ENCODE measurements at regions not wholly inside any gene's neighbourhood (a gene's known extent, or its start where the extent isn't known, plus 50 kb on each side); places are given as distances from the start of the nearest gene placed in this dataset.

- DNase-seq (ENCODE audit: low spot score) (no peak), ATAC-seq (no peak)
- H3K4me1 Mint-ChIP-seq: peaks cover 12% of the 10 kb centered on the region
- no peak overlapping the region for H3K4me3 Mint-ChIP-seq
- ChIA-PET POLR2A (no interaction called here), CTCF (interaction anchor here (0.6 to 5.3 kb wide), 15 partner anchors 12 to 895 kb away, joined by 3 to 50 read pairs (median 3); no protein-coding TSS in a partner anchor)
- H3K36me3 Mint-ChIP-seq: no peaks in the 10 kb centered on the region
- H3K27me3 Mint-ChIP-seq (ENCODE audit: low read depth): peaks cover 11% of the 10 kb centered on the region
- no peaks in the 10 kb centered on the region for H3K9me3 Mint-ChIP-seq
- TF ChIP-seq SOX15 (CRISPR knock-in tag; IDR thresholded peaks at IDR 0.05) (no peak), ZNF121 (CRISPR knock-in tag; IDR thresholded peaks at IDR 0.05) (no peak), GABPB1 (CRISPR knock-in tag; IDR thresholded peaks at IDR 0.05) (no peak), GRHL2 (CRISPR knock-in tag; IDR thresholded peaks at IDR 0.05; ENCODE audit: insufficient replicate concordance, severe bottlenecking) (no peak), ELF4 (CRISPR knock-in tag; IDR thresholded peaks at IDR 0.05; ENCODE audit: low read depth) (no peak), PRRX2 (CRISPR knock-in tag; IDR thresholded peaks at IDR 0.05) (no peak), EMX1 (CRISPR knock-in tag; IDR thresholded peaks at IDR 0.05) (no peak), NFATC4 (CRISPR knock-in tag; IDR thresholded peaks at IDR 0.05) (no peak), ZNF671 (CRISPR knock-in tag; IDR thresholded peaks at IDR 0.05) (no peak), CBFB (CRISPR knock-in tag; IDR thresholded peaks at IDR 0.05; ENCODE audit: low read depth) (no peak), TP53 (CRISPR knock-in tag; IDR thresholded peaks at IDR 0.05) (no peak), PREB (CRISPR knock-in tag; IDR thresholded peaks at IDR 0.05; ENCODE audit: borderline replicate concordance) (no peak), ZNF317 (CRISPR knock-in tag; IDR thresholded peaks at IDR 0.05; ENCODE audit: borderline replicate concordance, low read depth) (no peak)
- TF ChIP-seq, protein P1, sequence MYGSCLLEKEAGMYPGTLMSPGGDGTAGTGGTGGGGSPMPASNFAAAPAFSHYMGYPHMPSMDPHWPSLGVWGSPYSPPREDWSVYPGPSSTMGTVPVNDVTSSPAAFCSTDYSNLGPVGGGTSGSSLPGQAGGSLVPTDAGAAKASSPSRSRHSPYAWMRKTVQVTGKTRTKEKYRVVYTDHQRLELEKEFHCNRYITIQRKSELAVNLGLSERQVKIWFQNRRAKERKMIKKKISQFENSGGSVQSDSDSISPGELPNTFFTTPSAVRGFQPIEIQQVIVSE (CRISPR knock-in tag; IDR thresholded peaks at IDR 0.05; ENCODE audit: borderline replicate concordance): no peak
- TF ChIP-seq, protein P2, sequence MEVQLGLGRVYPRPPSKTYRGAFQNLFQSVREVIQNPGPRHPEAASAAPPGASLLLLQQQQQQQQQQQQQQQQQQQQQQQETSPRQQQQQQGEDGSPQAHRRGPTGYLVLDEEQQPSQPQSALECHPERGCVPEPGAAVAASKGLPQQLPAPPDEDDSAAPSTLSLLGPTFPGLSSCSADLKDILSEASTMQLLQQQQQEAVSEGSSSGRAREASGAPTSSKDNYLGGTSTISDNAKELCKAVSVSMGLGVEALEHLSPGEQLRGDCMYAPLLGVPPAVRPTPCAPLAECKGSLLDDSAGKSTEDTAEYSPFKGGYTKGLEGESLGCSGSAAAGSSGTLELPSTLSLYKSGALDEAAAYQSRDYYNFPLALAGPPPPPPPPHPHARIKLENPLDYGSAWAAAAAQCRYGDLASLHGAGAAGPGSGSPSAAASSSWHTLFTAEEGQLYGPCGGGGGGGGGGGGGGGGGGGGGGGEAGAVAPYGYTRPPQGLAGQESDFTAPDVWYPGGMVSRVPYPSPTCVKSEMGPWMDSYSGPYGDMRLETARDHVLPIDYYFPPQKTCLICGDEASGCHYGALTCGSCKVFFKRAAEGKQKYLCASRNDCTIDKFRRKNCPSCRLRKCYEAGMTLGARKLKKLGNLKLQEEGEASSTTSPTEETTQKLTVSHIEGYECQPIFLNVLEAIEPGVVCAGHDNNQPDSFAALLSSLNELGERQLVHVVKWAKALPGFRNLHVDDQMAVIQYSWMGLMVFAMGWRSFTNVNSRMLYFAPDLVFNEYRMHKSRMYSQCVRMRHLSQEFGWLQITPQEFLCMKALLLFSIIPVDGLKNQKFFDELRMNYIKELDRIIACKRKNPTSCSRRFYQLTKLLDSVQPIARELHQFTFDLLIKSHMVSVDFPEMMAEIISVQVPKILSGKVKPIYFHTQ (CRISPR knock-in tag; IDR thresholded peaks at IDR 0.05): no peak
- no peak overlapping the region for H3K27ac Mint-ChIP-seq
Measured at GRCh38 chr20:22339946-22340345, 244.4 kb downstream of the FOXA2 start.

- peaks cover 12% of the 10 kb centered on the region for H3K4me1 Mint-ChIP-seq
- POLR2A ChIA-PET: no interaction called here
- no peaks in the 10 kb centered on the region for H3K36me3 Mint-ChIP-seq
- no peaks in the 10 kb centered on the region for H3K9me3 Mint-ChIP-seq
- CTCF ChIA-PET: interaction anchor here (0.6 to 5.3 kb wide), 21 partner anchors 8 to 1002 kb away, joined by 3 to 50 read pairs (median 3); no protein-coding TSS in a partner anchor
- peak; percentile 45 for DNase-seq (ENCODE audit: low spot score)
- no peak overlapping the region for H3K27ac Mint-ChIP-seq
- ATAC-seq: peak; percentile 66
- peaks cover 14% of the 10 kb centered on the region for H3K27me3 Mint-ChIP-seq (ENCODE audit: low read depth)
- TF ChIP-seq MXD4 (CRISPR knock-in tag; IDR thresholded peaks at IDR 0.05; ENCODE audit: borderline replicate concordance): no peak
- no peak for TF ChIP-seq PRRX2 (CRISPR knock-in tag; IDR thresholded peaks at IDR 0.05)
- peak; percentile 77 for TF ChIP-seq CTCF (IDR thresholded peaks at IDR 0.05)
- TF ChIP-seq, protein P1 (CRISPR knock-in tag; IDR thresholded peaks at IDR 0.05; ENCODE audit: borderline replicate concordance): no peak
- H3K4me3 Mint-ChIP-seq: peak overlapping the region; percentile 38; the same call in 1 of the 2 replicates
Measured at GRCh38 chr20:22339091-22339881, 245.1 kb downstream of the FOXA2 start.
